Activated CD8-positive, alpha-beta T cell treated with anti-CD3 and anti-CD28 coated beads for 36 hours (primary cell): ENCODE measurements at regions not wholly inside any gene's neighbourhood (a gene's known extent, or its start where the extent isn't known, plus 50 kb on each side); places are given as distances from the start of the nearest gene placed in this dataset.

Experiments used
- ATAC-seq: fragments of 200-7000 bp; cut with Tn5 transposase; one replicate; pipeline ENCODE4 v1.10.0; 2021; ENCODE audit warnings: mild to moderate bottlenecking, moderate library complexity
- CTCF ChIA-PET: fragments of 350-600 bp; sonication (Branson Sonifier 250); formaldehyde crosslinking; loops from one replicate; lab custom pipeline; 2021; ENCODE audit warnings: antibody characterized with exemption; lab: Charles Lee
- POLR2A ChIA-PET: fragments of 350-600 bp; sonication (Branson Sonifier 250); formaldehyde crosslinking; loops from one replicate; lab custom pipeline; 2021; ENCODE audit warnings: antibody characterized with exemption; lab: Charles Lee
- DNase-seq: peaks from one replicate; pipeline ENCODE4 v3.0.0-alpha.2; 2020
- H3K27ac Mint-ChIP-seq: one replicate; pipeline ENCODE4 v1.8.0; 2021; ENCODE audit warnings: mild to moderate bottlenecking, mixed read lengths
- H3K27me3 Mint-ChIP-seq: one replicate; pipeline ENCODE4 v1.8.0; 2021; ENCODE audit warnings: mixed read lengths
- H3K36me3 Mint-ChIP-seq: one replicate; pipeline ENCODE4 v1.8.0; 2021; ENCODE audit warnings: low read depth, mixed read lengths
- H3K4me1 Mint-ChIP-seq: one replicate; pipeline ENCODE4 v1.8.0; 2021; ENCODE audit warnings: low read depth, mixed read lengths
- H3K4me3 Mint-ChIP-seq: one replicate; pipeline ENCODE4 v1.8.0; 2021; ENCODE audit warnings: mild to moderate bottlenecking, moderate library complexity, mixed read lengths
- H3K9me3 Mint-ChIP-seq: one replicate; pipeline ENCODE4 v1.8.0; 2021; ENCODE audit warnings: mixed read lengths
- intact Hi-C: fragments of 100-400 bp; cut with micrococcal nuclease; formaldehyde crosslinking; loops from one replicate; pipeline ENCODE4 v1.10.0; 2022
- TF ChIP-seq, protein P1 (sequence below): fragments of 200-600 bp; IDR thresholded peaks from one replicate; pipeline ENCODE4 v1.8.0; 2022; ENCODE audit warnings: antibody characterized with exemption, mild to moderate bottlenecking

DNA sequence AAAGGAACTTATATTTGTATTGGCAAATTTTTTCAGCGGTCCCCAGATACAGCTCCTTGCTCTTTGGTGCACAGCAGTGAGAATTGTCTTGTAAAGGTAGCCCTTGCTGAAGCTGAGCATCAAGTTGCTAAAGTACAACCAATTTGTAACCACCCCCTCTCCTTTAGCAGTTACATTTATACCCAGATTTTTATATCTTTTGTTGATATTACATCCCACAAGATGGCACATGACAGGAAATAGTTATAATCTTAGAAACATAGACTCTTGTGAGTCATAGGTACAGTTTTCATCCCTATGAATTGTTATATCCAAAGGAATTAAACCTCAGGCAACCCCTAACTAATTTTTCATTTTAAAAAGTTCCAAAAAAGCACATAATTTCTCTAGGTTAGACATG is 523.0 kb upstream of the SLITRK1 start:
- TF ChIP-seq, protein P1, sequence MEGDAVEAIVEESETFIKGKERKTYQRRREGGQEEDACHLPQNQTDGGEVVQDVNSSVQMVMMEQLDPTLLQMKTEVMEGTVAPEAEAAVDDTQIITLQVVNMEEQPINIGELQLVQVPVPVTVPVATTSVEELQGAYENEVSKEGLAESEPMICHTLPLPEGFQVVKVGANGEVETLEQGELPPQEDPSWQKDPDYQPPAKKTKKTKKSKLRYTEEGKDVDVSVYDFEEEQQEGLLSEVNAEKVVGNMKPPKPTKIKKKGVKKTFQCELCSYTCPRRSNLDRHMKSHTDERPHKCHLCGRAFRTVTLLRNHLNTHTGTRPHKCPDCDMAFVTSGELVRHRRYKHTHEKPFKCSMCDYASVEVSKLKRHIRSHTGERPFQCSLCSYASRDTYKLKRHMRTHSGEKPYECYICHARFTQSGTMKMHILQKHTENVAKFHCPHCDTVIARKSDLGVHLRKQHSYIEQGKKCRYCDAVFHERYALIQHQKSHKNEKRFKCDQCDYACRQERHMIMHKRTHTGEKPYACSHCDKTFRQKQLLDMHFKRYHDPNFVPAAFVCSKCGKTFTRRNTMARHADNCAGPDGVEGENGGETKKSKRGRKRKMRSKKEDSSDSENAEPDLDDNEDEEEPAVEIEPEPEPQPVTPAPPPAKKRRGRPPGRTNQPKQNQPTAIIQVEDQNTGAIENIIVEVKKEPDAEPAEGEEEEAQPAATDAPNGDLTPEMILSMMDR: no peak
- ATAC-seq (no peak), DNase-seq (no peak)
- Mint-ChIP-seq H3K4me1 (no peaks in the 10 kb centered on the region), H3K9me3 (no peaks in the 10 kb centered on the region), H3K27ac (no peak overlapping the region), H3K27me3 (no peaks in the 10 kb centered on the region), H3K36me3 (no peaks in the 10 kb centered on the region), H3K4me3 (no peak overlapping the region)
- POLR2A ChIA-PET: no interaction called here
- CTCF ChIA-PET: no interaction called here
- intact Hi-C loops: no loop called here

DNA sequence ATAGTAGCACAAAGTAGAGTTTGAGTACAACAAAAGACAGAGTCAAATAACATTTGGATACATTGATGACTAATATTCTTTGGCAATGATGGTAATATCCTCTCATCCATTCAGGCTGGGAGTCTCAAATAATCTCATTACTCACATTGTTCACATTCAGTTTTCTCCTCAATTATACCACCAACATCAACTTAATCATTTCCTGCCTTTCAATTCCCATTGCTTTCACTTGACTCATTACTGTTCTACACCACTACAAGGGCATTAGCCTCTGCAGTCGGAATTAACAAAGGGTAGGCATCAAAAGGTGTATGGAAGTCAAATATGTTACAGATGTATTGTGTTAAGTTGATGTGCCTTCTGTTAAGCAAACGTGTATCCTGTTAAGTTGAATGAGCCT is 518.4 kb upstream of the SLITRK1 start:
- CTCF ChIA-PET: no interaction called here
- TF ChIP-seq, protein P1: no peak
- ATAC-seq: no peak
- Mint-ChIP-seq H3K4me1 (no peaks in the 10 kb centered on the region), H3K27me3 (no peaks in the 10 kb centered on the region), H3K27ac (no peak overlapping the region), H3K9me3 (peaks cover 1% of the 10 kb centered on the region), H3K36me3 (no peaks in the 10 kb centered on the region), H3K4me3 (no peak overlapping the region)
- POLR2A ChIA-PET: no interaction called here
- DNase-seq: no peak
- intact Hi-C loops: no loop called here

- no peak overlapping the region for H3K4me3 Mint-ChIP-seq
- CTCF ChIA-PET: no interaction called here
- no peak overlapping the region for H3K27ac Mint-ChIP-seq
- no peaks in the 10 kb centered on the region for H3K27me3 Mint-ChIP-seq
- DNase-seq (no peak), ATAC-seq (no peak)
- TF ChIP-seq, protein P1: no peak
- no peaks in the 10 kb centered on the region for H3K4me1 Mint-ChIP-seq
- intact Hi-C loops: no loop called here
- no peaks in the 10 kb centered on the region for H3K36me3 Mint-ChIP-seq
- POLR2A ChIA-PET: no interaction called here
- H3K9me3 Mint-ChIP-seq: peaks cover 1% of the 10 kb centered on the region
Measured at GRCh38 chr13:84399320-84400085, 517.2 kb upstream of the SLITRK1 start.

DNA sequence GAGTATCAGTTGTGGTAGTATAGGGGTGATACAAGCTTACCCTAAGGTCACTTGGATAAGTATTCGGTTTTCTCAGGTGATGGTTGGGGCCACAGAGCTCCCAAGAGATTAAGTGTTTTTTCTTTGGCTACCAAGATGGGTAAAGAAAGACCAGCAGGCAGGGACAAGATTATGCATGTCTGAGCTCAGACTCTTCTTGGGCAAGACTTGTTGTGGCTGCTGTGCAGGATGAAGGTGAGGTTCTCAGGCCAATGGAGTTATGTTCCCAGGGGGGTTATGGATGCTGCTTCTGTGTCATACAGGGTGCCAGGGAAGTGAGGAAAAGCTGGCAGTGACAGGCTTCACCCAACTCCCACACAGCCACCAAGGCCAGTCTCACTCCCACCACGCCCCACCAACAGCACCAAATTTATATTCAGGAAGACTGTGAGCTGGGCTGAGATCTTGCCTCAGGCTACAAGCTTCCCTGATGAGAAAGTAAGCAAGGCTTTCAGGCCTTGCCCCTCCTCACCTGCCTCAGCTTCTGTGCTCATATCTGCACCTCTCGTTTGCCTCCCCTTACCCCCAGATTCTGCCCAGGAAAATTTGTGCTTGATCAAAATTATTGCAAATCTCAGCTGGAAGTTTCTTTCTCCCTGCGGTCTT is 511.8 kb upstream of the SLITRK1 start:
- DNase-seq (no peak), ATAC-seq (no peak)
- POLR2A ChIA-PET: interaction anchor here (0.6 kb wide), 1 partner anchor 540 kb away, joined by 3 read pairs; no protein-coding TSS in a partner anchor

DNA sequence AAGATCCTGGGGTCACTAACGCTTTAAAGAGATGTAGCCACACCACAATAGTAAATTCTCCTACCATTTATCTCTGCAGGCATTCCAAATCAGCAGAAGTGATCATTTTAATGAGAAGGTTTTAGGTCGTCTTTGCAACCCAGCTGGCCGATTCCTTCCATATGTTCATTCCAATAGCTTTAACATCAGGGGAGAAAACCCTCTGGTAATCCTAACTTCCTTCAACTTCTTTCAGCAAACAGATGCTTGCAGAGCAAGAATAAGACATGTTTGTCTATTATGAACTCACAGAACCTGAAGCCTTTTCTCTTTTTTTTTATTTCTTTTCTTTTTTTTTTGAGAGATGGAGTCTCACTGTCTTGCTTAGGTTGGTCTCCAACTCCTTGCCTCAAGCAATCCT is 498.6 kb upstream of the SLITRK1 start:
- ChIA-PET CTCF (no interaction called here), POLR2A (no interaction called here)
- Mint-ChIP-seq H3K27ac (no peak overlapping the region), H3K9me3 (peaks cover 4% of the 10 kb centered on the region), H3K4me1 (no peaks in the 10 kb centered on the region), H3K36me3 (no peaks in the 10 kb centered on the region), H3K4me3 (no peak overlapping the region), H3K27me3 (no peaks in the 10 kb centered on the region)
- ATAC-seq (no peak), DNase-seq (no peak)
- TF ChIP-seq, protein P1: no peak
- intact Hi-C loops: no loop called here

More for the DNA sequence above, 511.8 kb upstream of the SLITRK1 start:
- Mint-ChIP-seq H3K4me3 (no peak overlapping the region), H3K27me3 (no peaks in the 10 kb centered on the region), H3K36me3 (no peaks in the 10 kb centered on the region), H3K4me1 (no peaks in the 10 kb centered on the region), H3K27ac (no peak overlapping the region), H3K9me3 (peaks cover 3% of the 10 kb centered on the region)
- CTCF ChIA-PET: no interaction called here
- intact Hi-C loops: no loop called here
- TF ChIP-seq, protein P1: no peak
